CD4-positive, alpha-beta T cell (primary cell): ENCODE measurements at regions not wholly inside any gene's neighbourhood (a gene's known extent, or its start where the extent isn't known, plus 50 kb on each side); places are given as distances from the start of the nearest gene placed in this dataset.

Experiments
- ATAC-seq: fragments of 200-7000 bp; cut with Tn5 transposase; one replicate; pipeline ENCODE4 v1.10.0; 2022; ENCODE audit warnings: mild to moderate bottlenecking; ENCODE audit not compliant: poor library complexity
- CTCF ChIA-PET: fragments of 350-600 bp; sonication (Branson Sonifier 250); formaldehyde crosslinking; loops from one replicate; lab custom pipeline; 2021; ENCODE audit warnings: antibody characterized with exemption, inconsistent platforms; lab: Charles Lee
- POLR2A ChIA-PET: fragments of 350-600 bp; sonication (Branson Sonifier 250); formaldehyde crosslinking; loops from one replicate; lab custom pipeline; 2021; ENCODE audit warnings: antibody characterized with exemption, inconsistent platforms; lab: Charles Lee
- DNase-seq, 14 experiments: peaks; one replicate each; pipeline ENCODE4 v3.0.0-alpha.2; 2013 to 2020; ENCODE audit warnings: mixed read lengths in 2 of 14
- H3K27ac ChIP-seq, 2 donors: one replicate each; pipeline versions ENCODE4 v1.5.1 to v1.7.0; 2013; ENCODE audit warnings: low read length in 2 of 2, low read depth in 1 of 2, mild to moderate bottlenecking in 1 of 2
- H3K27me3 ChIP-seq, 2 experiments: 1 replicate in 1 of 2; 2 replicates in 1 of 2; pipeline versions ENCODE4 v1.6.1 to v1.7.0; 2013; ENCODE audit warnings: low read length in 2 of 2, control low read depth in 1 of 2, mild to moderate bottlenecking in 1 of 2, moderate library complexity in 1 of 2; ENCODE audit not compliant: insufficient read depth in 2 of 2, control insufficient read depth in 1 of 2
- H3K36me3 ChIP-seq: one replicate; pipeline ENCODE4 v1.6.1; 2013; ENCODE audit warnings: low read length, control low read depth; ENCODE audit not compliant: insufficient read depth
- H3K4me1 ChIP-seq: one replicate; pipeline ENCODE4 v1.6.1; 2013; ENCODE audit warnings: low read length, control low read depth; ENCODE audit not compliant: insufficient read depth
- H3K4me3 ChIP-seq: one replicate; pipeline ENCODE4 v1.5.1; 2013; ENCODE audit warnings: mild to moderate bottlenecking, low read length, moderate library complexity
- H3K9me3 ChIP-seq, 2 experiments: 1 replicate in 1 of 2; 2 replicates in 1 of 2; pipeline versions ENCODE4 v1.6.1 to v1.7.0; 2013; ENCODE audit warnings: low read length in 2 of 2, mild to moderate bottlenecking in 2 of 2, control low read depth in 1 of 2, moderate library complexity in 1 of 2; ENCODE audit not compliant: control insufficient read depth in 1 of 2, insufficient read depth in 1 of 2
- H3K27ac Mint-ChIP-seq: one replicate; pipeline ENCODE4 v1.8.0; 2020; ENCODE audit warnings: mixed read lengths
- H3K27me3 Mint-ChIP-seq: one replicate; pipeline ENCODE4 v1.8.0; 2021; ENCODE audit warnings: mixed read lengths
- H3K36me3 Mint-ChIP-seq: one replicate; pipeline ENCODE4 v1.8.0; 2021; ENCODE audit warnings: low read depth, mixed read lengths
- H3K4me1 Mint-ChIP-seq: one replicate; pipeline ENCODE4 v1.8.0; 2021; ENCODE audit warnings: low read depth, mixed read lengths
- H3K4me3 Mint-ChIP-seq: one replicate; pipeline ENCODE4 v1.8.0; 2020; ENCODE audit warnings: mild to moderate bottlenecking, mixed read lengths
- H3K9me3 Mint-ChIP-seq: one replicate; pipeline ENCODE4 v1.8.0; 2020; ENCODE audit warnings: mixed read lengths
- CTCF ChIP-seq: fragments of 200-600 bp; IDR thresholded peaks from one replicate; pipeline ENCODE4 v1.8.0; 2022; ENCODE audit warnings: antibody characterized with exemption, mild to moderate bottlenecking
- intact Hi-C, 2 experiments: fragments of 100-400 bp; cut with DNase I in 1 of 2; cut with micrococcal nuclease in 1 of 2; formaldehyde crosslinking; loops; one replicate each; pipeline versions ENCODE4 v1.15.1 to v1.9.0; 2023 to 2025; cut with DNase I, micrococcal nuclease

- no peak overlapping the region for H3K27ac Mint-ChIP-seq
- no peaks in the 10 kb centered on the region for H3K9me3 Mint-ChIP-seq
- H3K27ac ChIP-seq = no peak overlapping the region
- H3K4me3 ChIP-seq = no peak overlapping the region
- H3K4me1 ChIP-seq = no peaks in the 10 kb centered on the region
- H3K36me3 Mint-ChIP-seq = no peaks in the 10 kb centered on the region
- CTCF ChIA-PET = no interaction called here
- H3K4me3 Mint-ChIP-seq = no peak overlapping the region
- peaks cover 6 to 9% of the 10 kb centered on the region in 2 experiments for H3K9me3 ChIP-seq
- no peaks in the 10 kb centered on the region for H3K27me3 ChIP-seq
- no peaks in the 10 kb centered on the region for H3K36me3 ChIP-seq
- POLR2A ChIA-PET = no interaction called here
- intact Hi-C loops = no loop called here
- no peak for TF ChIP-seq CTCF
- no peaks in the 10 kb centered on the region for H3K4me1 Mint-ChIP-seq
- peaks cover 19% of the 10 kb centered on the region for H3K27me3 Mint-ChIP-seq
- DNase-seq = no peak
- ATAC-seq = no peak
Observed at GRCh38 chr4:14668296-14668695, 334.0 kb upstream of the CPEB2 start.

- Mint-ChIP-seq H3K4me3 (no peak overlapping the region), H3K36me3 (no peaks in the 10 kb centered on the region), H3K27ac (no peak overlapping the region), H3K27me3 (peaks cover 19% of the 10 kb centered on the region), H3K4me1 (no peaks in the 10 kb centered on the region), H3K9me3 (no peaks in the 10 kb centered on the region)
- peaks cover 6 to 9% of the 10 kb centered on the region in 2 experiments for H3K9me3 ChIP-seq
- H3K4me1 ChIP-seq = no peaks in the 10 kb centered on the region
- POLR2A ChIA-PET = no interaction called here
- CTCF ChIA-PET = no interaction called here
- DNase-seq = no peak
- intact Hi-C loops = no loop called here
- H3K27me3 ChIP-seq = no peaks in the 10 kb centered on the region
- H3K36me3 ChIP-seq = no peaks in the 10 kb centered on the region
- H3K4me3 ChIP-seq = no peak overlapping the region
- no peak overlapping the region for H3K27ac ChIP-seq
- no peak for ATAC-seq
- TF ChIP-seq CTCF = no peak
Observed at GRCh38 chr4:14669371-14669770, 332.9 kb upstream of the CPEB2 start.

GRCh38 chr4:14671146-14671545 is 331.1 kb upstream of the CPEB2 start:
- Histone ChIP-seq H3K9me3 (peaks cover 6 to 9% of the 10 kb centered on the region in 2 experiments), H3K27ac (no peak overlapping the region), H3K27me3 (no peaks in the 10 kb centered on the region), H3K36me3 (no peaks in the 10 kb centered on the region), H3K4me3 (no peak overlapping the region), H3K4me1 (no peaks in the 10 kb centered on the region)
- no peaks in the 10 kb centered on the region for H3K9me3 Mint-ChIP-seq
- no peak overlapping the region for H3K4me3 Mint-ChIP-seq
- no peak for TF ChIP-seq CTCF
- H3K4me1 Mint-ChIP-seq = no peaks in the 10 kb centered on the region
- H3K27ac Mint-ChIP-seq = no peak overlapping the region
- no peaks in the 10 kb centered on the region for H3K36me3 Mint-ChIP-seq
- POLR2A ChIA-PET = no interaction called here
- DNase-seq (no peak), ATAC-seq (no peak)
- CTCF ChIA-PET = no interaction called here
- H3K27me3 Mint-ChIP-seq = peaks cover 19% of the 10 kb centered on the region
- intact Hi-C loops = no loop called here
